ENCODE measurements at regions not wholly inside any gene's neighbourhood (a gene's known extent, or its start where the extent isn't known, plus 50 kb on each side); places are given as distances from the start of the nearest gene placed in this dataset.

- Mint-ChIP-seq H3K27me3 (no peaks in the 10 kb centered on the region), H3K4me1 (no peaks in the 10 kb centered on the region)
Measured at GRCh38 chr12:71071536-71072097, 86.2 kb downstream of the TSPAN8 start.

GRCh38 chr12:71070416-71071128, 87.2 kb downstream of the TSPAN8 start:
- H3K9me3 Mint-ChIP-seq = no peaks in the 10 kb centered on the region
- intact Hi-C loops (cut with micrococcal nuclease) = no loop called here
- no peaks in the 10 kb centered on the region for H3K27me3 Mint-ChIP-seq
- no peak overlapping the region for H3K4me3 Mint-ChIP-seq
- H3K4me1 Mint-ChIP-seq = no peaks in the 10 kb centered on the region
- no peaks in the 10 kb centered on the region for H3K36me3 Mint-ChIP-seq (ENCODE audit: low read depth)
- no peak overlapping the region for H3K27ac Mint-ChIP-seq
- DNase-seq = no peak

More at GRCh38 chr12:71071536-71072097, 86.2 kb downstream of the TSPAN8 start:
- DNase-seq = no peak
- H3K4me3 Mint-ChIP-seq = no peak overlapping the region
- no peaks in the 10 kb centered on the region for H3K36me3 Mint-ChIP-seq (ENCODE audit: low read depth)
- H3K27ac Mint-ChIP-seq = no peak overlapping the region
- no peaks in the 10 kb centered on the region for H3K9me3 Mint-ChIP-seq
- intact Hi-C loops (cut with micrococcal nuclease) = no loop called here

DNA sequence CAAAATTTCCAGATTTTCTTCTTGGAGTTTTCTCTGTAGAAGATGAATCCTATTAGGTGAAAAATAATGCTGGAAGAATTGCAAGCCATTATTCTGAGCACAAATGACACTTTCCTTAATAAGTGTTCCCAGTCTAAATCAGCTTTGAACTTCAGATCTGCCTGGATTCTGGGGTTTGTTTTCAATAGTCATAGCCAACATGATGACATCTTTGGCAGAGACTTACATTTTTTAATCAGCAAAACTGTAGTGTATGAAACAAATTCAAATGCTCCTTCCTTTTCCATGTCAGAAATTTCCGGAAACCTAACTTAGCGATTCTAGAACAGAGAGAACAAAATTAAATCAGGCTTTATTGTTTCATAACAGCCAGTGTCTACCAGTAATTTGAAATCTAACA, 88.5 kb downstream of the TSPAN8 start:
- intact Hi-C loops (cut with micrococcal nuclease) = no loop called here
- H3K4me3 Mint-ChIP-seq = no peak overlapping the region
- H3K9me3 Mint-ChIP-seq = no peaks in the 10 kb centered on the region
- no peaks in the 10 kb centered on the region for H3K36me3 Mint-ChIP-seq (ENCODE audit: low read depth)
- DNase-seq = no peak
- no peaks in the 10 kb centered on the region for H3K4me1 Mint-ChIP-seq
- no peak overlapping the region for H3K27ac Mint-ChIP-seq
- H3K27me3 Mint-ChIP-seq = no peaks in the 10 kb centered on the region

- no peak for DNase-seq
- H3K9me3 Mint-ChIP-seq = no peaks in the 10 kb centered on the region
- intact Hi-C loops (cut with micrococcal nuclease) = no loop called here
- no peaks in the 10 kb centered on the region for H3K4me1 Mint-ChIP-seq
- no peak overlapping the region for H3K4me3 Mint-ChIP-seq
- no peaks in the 10 kb centered on the region for H3K27me3 Mint-ChIP-seq
- no peaks in the 10 kb centered on the region for H3K36me3 Mint-ChIP-seq (ENCODE audit: low read depth)
- no peak overlapping the region for H3K27ac Mint-ChIP-seq
Measured at GRCh38 chr12:71063087-71063486, 94.7 kb downstream of the TSPAN8 start.

DNA sequence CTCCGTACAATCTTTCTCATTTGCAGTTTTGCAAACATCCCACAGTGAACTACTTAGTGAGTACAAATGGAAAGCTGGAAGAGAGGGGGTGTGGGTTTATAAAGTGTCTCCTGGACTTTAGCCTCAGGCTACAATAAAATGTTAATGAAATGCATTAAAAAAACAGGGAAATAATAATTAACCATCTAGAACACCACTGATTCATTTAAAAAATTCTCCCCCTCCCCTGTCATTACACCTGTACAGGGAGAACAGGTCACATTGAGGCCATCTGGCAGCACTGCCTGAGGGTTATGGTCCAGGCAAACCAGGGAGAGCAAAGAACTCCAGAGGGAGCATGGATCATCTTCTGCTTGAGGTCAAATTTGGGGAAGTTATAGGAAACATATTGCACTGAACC, 96.3 kb downstream of the TSPAN8 start:
- no peaks in the 10 kb centered on the region for H3K27me3 Mint-ChIP-seq
- no peak for DNase-seq
- H3K4me3 Mint-ChIP-seq = no peak overlapping the region
- H3K27ac Mint-ChIP-seq = no peak overlapping the region
- intact Hi-C loops (cut with micrococcal nuclease) = no loop called here
- no peaks in the 10 kb centered on the region for H3K4me1 Mint-ChIP-seq
- H3K36me3 Mint-ChIP-seq (ENCODE audit: low read depth) = no peaks in the 10 kb centered on the region
- H3K9me3 Mint-ChIP-seq = no peaks in the 10 kb centered on the region

- H3K27me3 Mint-ChIP-seq = no peaks in the 10 kb centered on the region
- intact Hi-C loops (cut with micrococcal nuclease) = no loop called here
- H3K9me3 Mint-ChIP-seq = no peaks in the 10 kb centered on the region
- no peak overlapping the region for H3K4me3 Mint-ChIP-seq
- DNase-seq = no peak
- no peaks in the 10 kb centered on the region for H3K4me1 Mint-ChIP-seq
- no peaks in the 10 kb centered on the region for H3K36me3 Mint-ChIP-seq (ENCODE audit: low read depth)
- H3K27ac Mint-ChIP-seq = no peak overlapping the region
Measured at GRCh38 chr12:71060426-71060825, 97.4 kb downstream of the TSPAN8 start.

- DNase-seq = no peak
Measured at GRCh38 chr12:71057330-71057729, 100.5 kb downstream of the TSPAN8 start.

DNA sequence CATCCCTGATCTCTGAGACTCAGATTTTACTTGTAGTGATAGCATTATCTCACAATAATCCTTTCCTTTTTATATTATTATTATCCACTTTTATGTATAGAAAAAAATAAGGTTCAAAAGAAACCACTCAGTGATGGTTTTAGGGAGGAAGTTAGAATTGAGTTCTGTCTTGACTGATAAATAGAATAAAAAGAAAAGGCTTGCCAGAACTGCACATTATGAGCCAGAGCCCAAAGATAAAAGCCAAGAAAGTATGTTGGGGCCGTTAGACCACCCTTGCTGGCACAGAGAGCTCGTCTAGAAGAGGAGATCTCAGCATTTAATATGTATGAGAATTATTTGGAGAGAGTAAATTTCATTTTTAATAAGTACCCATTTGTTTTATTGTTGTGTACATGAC, 103.2 kb downstream of the TSPAN8 start:
- no peaks in the 10 kb centered on the region for H3K4me1 Mint-ChIP-seq
- intact Hi-C loops (cut with micrococcal nuclease) = no loop called here
- no peaks in the 10 kb centered on the region for H3K9me3 Mint-ChIP-seq
- DNase-seq = no peak
- H3K27me3 Mint-ChIP-seq = no peaks in the 10 kb centered on the region
- no peaks in the 10 kb centered on the region for H3K36me3 Mint-ChIP-seq (ENCODE audit: low read depth)
- H3K4me3 Mint-ChIP-seq = no peak overlapping the region
- no peak overlapping the region for H3K27ac Mint-ChIP-seq

More at GRCh38 chr12:71057330-71057729, 100.5 kb downstream of the TSPAN8 start:
- no peaks in the 10 kb centered on the region for H3K9me3 Mint-ChIP-seq
- H3K4me1 Mint-ChIP-seq = no peaks in the 10 kb centered on the region
- no peaks in the 10 kb centered on the region for H3K27me3 Mint-ChIP-seq
- no peak overlapping the region for H3K4me3 Mint-ChIP-seq
- intact Hi-C loops (cut with micrococcal nuclease) = no loop called here
- no peak overlapping the region for H3K27ac Mint-ChIP-seq
- no peaks in the 10 kb centered on the region for H3K36me3 Mint-ChIP-seq (ENCODE audit: low read depth)

GRCh38 chr12:71046215-71046614, 111.6 kb downstream of the TSPAN8 start:
- Mint-ChIP-seq H3K4me1 (no peaks in the 10 kb centered on the region), H3K9me3 (no peaks in the 10 kb centered on the region), H3K27ac (no peak overlapping the region), H3K4me3 (no peak overlapping the region), H3K27me3 (no peaks in the 10 kb centered on the region), H3K36me3 (ENCODE audit: low read depth) (no peaks in the 10 kb centered on the region)
- intact Hi-C loops (cut with micrococcal nuclease) = no loop called here
- no peak for DNase-seq

DNA sequence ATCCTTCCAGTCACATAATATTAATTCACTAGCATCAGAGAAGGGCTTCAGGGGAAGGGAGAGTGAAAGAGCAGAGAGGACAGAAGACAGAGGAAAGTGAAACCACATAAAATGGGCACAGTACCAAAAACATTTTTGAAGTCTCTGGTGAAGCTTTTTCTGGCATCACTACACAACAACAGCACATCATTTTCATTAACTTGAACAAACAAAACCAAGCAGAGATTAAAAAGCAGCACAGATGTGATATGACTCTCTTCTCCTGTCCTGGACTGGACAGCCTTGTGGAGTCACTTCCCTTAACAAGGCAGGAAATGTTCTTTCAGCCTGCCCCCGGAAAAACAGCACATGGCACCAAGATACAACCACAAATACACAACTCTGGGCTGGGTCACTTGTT, 112.0 kb downstream of the TSPAN8 start:
- no peaks in the 10 kb centered on the region for H3K9me3 Mint-ChIP-seq
- no peak for DNase-seq
- no peak overlapping the region for H3K27ac Mint-ChIP-seq
- H3K4me1 Mint-ChIP-seq = no peaks in the 10 kb centered on the region
- intact Hi-C loops (cut with micrococcal nuclease) = no loop called here
- no peaks in the 10 kb centered on the region for H3K27me3 Mint-ChIP-seq
- no peaks in the 10 kb centered on the region for H3K36me3 Mint-ChIP-seq (ENCODE audit: low read depth)
- H3K4me3 Mint-ChIP-seq = no peak overlapping the region

DNA sequence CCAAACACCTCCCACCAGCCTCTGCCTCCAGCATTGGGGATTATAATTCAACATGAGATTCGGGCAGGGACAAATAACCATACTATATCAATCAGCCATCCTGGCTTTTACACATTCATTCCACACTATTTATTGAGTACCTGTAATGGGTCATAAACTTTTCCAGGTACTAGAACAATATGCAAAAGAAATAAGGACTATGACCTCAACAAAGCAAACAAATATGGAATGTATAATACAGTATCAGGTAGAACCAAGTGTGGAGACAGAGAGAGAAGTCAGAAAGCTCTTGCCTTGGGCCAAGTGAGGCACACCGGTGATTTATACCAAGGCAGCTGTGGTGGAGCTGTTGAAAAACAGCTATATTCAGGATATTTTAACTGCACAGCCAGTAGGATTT, 116.3 kb downstream of the TSPAN8 start:
- no peak for DNase-seq
- Mint-ChIP-seq H3K4me1 (no peaks in the 10 kb centered on the region), H3K9me3 (no peaks in the 10 kb centered on the region), H3K27me3 (no peaks in the 10 kb centered on the region), H3K27ac (no peak overlapping the region), H3K36me3 (ENCODE audit: low read depth) (no peaks in the 10 kb centered on the region), H3K4me3 (no peak overlapping the region)
- intact Hi-C loops (cut with micrococcal nuclease) = no loop called here

GRCh38 chr12:71038960-71039359, 118.4 kb upstream of the PTPRR start:
- Mint-ChIP-seq H3K9me3 (no peaks in the 10 kb centered on the region), H3K27ac (no peak overlapping the region), H3K36me3 (ENCODE audit: low read depth) (no peaks in the 10 kb centered on the region), H3K27me3 (no peaks in the 10 kb centered on the region), H3K4me1 (no peaks in the 10 kb centered on the region), H3K4me3 (no peak overlapping the region)
- intact Hi-C loops (cut with micrococcal nuclease) = no loop called here
- no peak for DNase-seq

- no peak overlapping the region for H3K27ac Mint-ChIP-seq
- no peaks in the 10 kb centered on the region for H3K27me3 Mint-ChIP-seq
- H3K4me3 Mint-ChIP-seq = no peak overlapping the region
- DNase-seq = no peak
- H3K4me1 Mint-ChIP-seq = no peaks in the 10 kb centered on the region
- intact Hi-C loops (cut with micrococcal nuclease) = no loop called here
- no peaks in the 10 kb centered on the region for H3K36me3 Mint-ChIP-seq (ENCODE audit: low read depth)
- H3K9me3 Mint-ChIP-seq = no peaks in the 10 kb centered on the region
Measured at GRCh38 chr12:71036526-71036925, 116.0 kb upstream of the PTPRR start.

DNA sequence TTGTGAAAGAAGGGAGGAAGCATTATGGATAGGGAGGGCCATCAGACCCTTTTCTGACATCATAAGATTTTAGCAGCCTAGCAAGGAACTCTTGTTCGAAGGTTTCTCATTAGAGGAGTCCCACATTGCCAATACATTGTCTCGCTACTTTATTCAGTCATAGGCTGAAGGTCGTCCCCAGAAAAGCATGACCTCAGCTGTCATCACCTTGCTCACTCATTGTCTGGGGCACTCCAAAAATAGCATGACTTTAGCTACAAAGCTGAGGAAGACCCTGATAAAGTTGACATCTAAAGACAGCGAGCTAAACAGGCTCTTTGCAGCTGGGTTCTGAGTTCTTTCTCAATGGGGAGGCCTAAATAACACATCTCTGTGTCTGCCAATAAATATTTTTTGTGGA, 112.4 kb upstream of the PTPRR start:
- DNase-seq = no peak
- intact Hi-C loops (cut with micrococcal nuclease) = no loop called here
- Mint-ChIP-seq H3K9me3 (no peaks in the 10 kb centered on the region), H3K4me3 (no peak overlapping the region), H3K27me3 (no peaks in the 10 kb centered on the region), H3K36me3 (ENCODE audit: low read depth) (no peaks in the 10 kb centered on the region), H3K27ac (no peak overlapping the region), H3K4me1 (no peaks in the 10 kb centered on the region)

GRCh38 chr12:71029302-71029701, 108.8 kb upstream of the PTPRR start:
- H3K27me3 Mint-ChIP-seq = no peaks in the 10 kb centered on the region
- no peaks in the 10 kb centered on the region for H3K9me3 Mint-ChIP-seq
- H3K4me1 Mint-ChIP-seq = no peaks in the 10 kb centered on the region
- no peak for DNase-seq
- no peak overlapping the region for H3K27ac Mint-ChIP-seq
- no peaks in the 10 kb centered on the region for H3K36me3 Mint-ChIP-seq (ENCODE audit: low read depth)
- H3K4me3 Mint-ChIP-seq = no peak overlapping the region
- intact Hi-C loops (cut with micrococcal nuclease) = no loop called here
